ENCODE measurements at regions not wholly inside any gene's neighbourhood (a gene's known extent, or its start where the extent isn't known, plus 50 kb on each side); places are given as distances from the start of the nearest gene placed in this dataset.

- TF ChIP-seq CTCF (IDR thresholded peaks at IDR 0.05), result no peak
- Histone ChIP-seq H3K27me3 (no peaks in the 10 kb centered on the region), H3K9me3 (no peaks in the 10 kb centered on the region), H3K27ac (no peak overlapping the region), H3K4me1 (peaks cover 0 to 3% (median 0%) of the 10 kb centered on the region in 9 donors), H3K36me3 (no peaks in the 10 kb centered on the region), H3K4me3 (no peak overlapping the region)
- intact Hi-C loops (cut with DNase I), result no loop called here
- ATAC-seq (no peak), DNase-seq (no peak)
- 52 to 86% methylated on average over 2 of the region's 2 CpGs for WGBS, 2 donors
These were observed 107.3 kb upstream of the ABI3BP start for GRCh38 chr3:101100361-101101009.

GRCh38 chr3:101099791-101100190 is 106.6 kb upstream of the ABI3BP start:
- no peaks in the 10 kb centered on the region for H3K27me3 ChIP-seq
- H3K9me3 ChIP-seq, result no peaks in the 10 kb centered on the region
- peaks cover 0 to 3% (median 0%) of the 10 kb centered on the region in 9 donors for H3K4me1 ChIP-seq
- ATAC-seq, result no peak
- no peak for DNase-seq
- H3K27ac ChIP-seq, result no peak overlapping the region
- H3K4me3 ChIP-seq, result no peak overlapping the region
- intact Hi-C loops (cut with DNase I), result no loop called here
- H3K36me3 ChIP-seq, result no peaks in the 10 kb centered on the region
- no peak for TF ChIP-seq CTCF (IDR thresholded peaks at IDR 0.05)
- WGBS, 2 donors, result 81 to 91% methylated on average over 3 of the region's 3 CpGs

DNA sequence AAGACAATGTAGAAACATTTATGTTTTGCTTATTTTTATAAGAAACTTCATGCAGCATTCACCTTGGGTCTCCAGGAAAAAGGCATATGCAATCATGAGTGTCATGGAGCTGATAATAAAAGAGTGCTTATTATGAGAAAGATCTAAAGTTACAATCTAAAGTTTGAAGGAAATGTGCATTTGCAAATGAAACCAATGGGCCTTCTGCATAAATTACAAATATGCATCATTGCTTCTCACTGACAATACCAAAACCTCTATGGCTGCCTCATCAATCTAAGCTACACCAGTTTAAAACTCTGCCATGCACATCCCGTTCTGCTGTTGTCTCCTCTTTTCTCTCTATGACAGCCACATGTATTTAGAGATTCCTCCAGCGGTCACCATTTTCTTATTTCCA is 103.2 kb upstream of the ABI3BP start:
- Histone ChIP-seq H3K4me3 (no peak overlapping the region), H3K9me3 (no peaks in the 10 kb centered on the region), H3K36me3 (no peaks in the 10 kb centered on the region), H3K27ac (no peak overlapping the region), H3K27me3 (no peaks in the 10 kb centered on the region), H3K4me1 (peaks cover 0 to 3% (median 0%) of the 10 kb centered on the region in 9 donors)
- TF ChIP-seq CTCF (IDR thresholded peaks at IDR 0.05), result no peak
- intact Hi-C loops (cut with DNase I), result no loop called here
- 83 to 89% methylated on average over 2 of the region's 2 CpGs for WGBS, 2 donors
- DNase-seq (no peak), ATAC-seq (no peak)

- DNase-seq, result no peak
- Histone ChIP-seq H3K9me3 (no peaks in the 10 kb centered on the region), H3K27ac (no peak overlapping the region), H3K27me3 (no peaks in the 10 kb centered on the region), H3K4me1 (peaks cover 0 to 3% (median 0%) of the 10 kb centered on the region in 9 donors), H3K36me3 (no peaks in the 10 kb centered on the region), H3K4me3 (no peak overlapping the region)
- intact Hi-C loops (cut with DNase I), result no loop called here
- no peak for TF ChIP-seq CTCF (IDR thresholded peaks at IDR 0.05)
- ATAC-seq, result no peak
- WGBS, 2 donors, result 74 to 75% methylated on average over 5 of the region's 5 CpGs
These were observed 102.6 kb upstream of the ABI3BP start for GRCh38 chr3:101095693-101096430.
